ENCODE measurements at regions not wholly inside any gene's neighbourhood (a gene's known extent, or its start where the extent isn't known, plus 50 kb on each side); places are given as distances from the start of the nearest gene placed in this dataset.

GRCh38 chr1:238980053-238980452 lies 406.3 kb upstream of the CHRM3 start:
- no peaks in the 10 kb centered on the region for H3K27me3 ChIP-seq (ENCODE audit: control insufficient read depth in 2 of 2, insufficient read depth in 2 of 2, low read length in 2 of 2)
- no peak for TF ChIP-seq CTCF (IDR thresholded peaks at IDR 0.05; ENCODE audit: extremely low read depth in 1 of 2, insufficient read depth in 1 of 2, low read depth in 1 of 2, low read length in 2 of 2)
- no peak for TF ChIP-seq JUN (IDR thresholded peaks at IDR 0.05; ENCODE audit: borderline replicate concordance, insufficient read depth, insufficient read length, low read depth)
- TF ChIP-seq POLR2A (IDR thresholded peaks at IDR 0.05; ENCODE audit: low read depth, low read length): no peak
- TF ChIP-seq POLR2AphosphoS5 (IDR thresholded peaks at IDR 0.05; ENCODE audit: insufficient read depth, low read depth, low read length): no peak
- no peak for TF ChIP-seq MAX (IDR thresholded peaks at IDR 0.05; ENCODE audit: insufficient read depth, insufficient read length)
- TF ChIP-seq GATA2 (IDR thresholded peaks at IDR 0.05; ENCODE audit: insufficient read depth, insufficient read length, low read depth, low read length): no peak
- TF ChIP-seq FOS (IDR thresholded peaks at IDR 0.05; ENCODE audit: borderline replicate concordance, insufficient read depth, low read length): no peak
- TF ChIP-seq MYC (IDR thresholded peaks at IDR 0.05; ENCODE audit: low read depth, low read length): no peak
- TF ChIP-seq EZH2 (IDR thresholded peaks at IDR 0.05; ENCODE audit: borderline replicate concordance, low read depth, low read length, severe bottlenecking): no peak
- no peaks in the 10 kb centered on the region for H4K20me1 ChIP-seq (replicated peaks; ENCODE audit: control insufficient read depth, extremely low read depth, insufficient read depth, low read length)
- dilution Hi-C loops (cut with MboI; ENCODE audit: extremely low pct_ligation_motif_present, low sequenced_read_pairs): no loop called here
- H3K9me3 ChIP-seq (replicated peaks; ENCODE audit: control insufficient read depth, insufficient read depth, low read length): peaks cover 2% of the 10 kb centered on the region
- H3K36me3 ChIP-seq (ENCODE audit: control insufficient read depth in 2 of 2, extremely low read depth in 1 of 2, insufficient read depth in 2 of 2, low read length in 2 of 2): no peaks in the 10 kb centered on the region
- CTCF ChIA-PET: no interaction called here
- no peaks in the 10 kb centered on the region for H3K9me1 ChIP-seq (replicated peaks; ENCODE audit: control insufficient read depth, extremely low read depth, insufficient read depth, low read length)
- intact Hi-C loops (cut with micrococcal nuclease): no loop called here
- H3K9ac ChIP-seq (replicated peaks; ENCODE audit: extremely low read depth, insufficient read depth, low read length): no peak overlapping the region
- no peaks in the 10 kb centered on the region for H3K4me1 ChIP-seq (ENCODE audit: control insufficient read depth, extremely low read depth, insufficient read depth, low read length)
- POLR2A ChIA-PET: no interaction called here
- no peak overlapping the region for H3K27ac ChIP-seq (ENCODE audit: insufficient read depth, low read depth, low read length)
- DNase-seq (ENCODE audit: low read depth, low spot score): no peak
- H2AFZ ChIP-seq (ENCODE audit: low read depth, low read length): no peak overlapping the region
- H3K79me2 ChIP-seq (ENCODE audit: control insufficient read depth, insufficient read depth, low read length): no peaks in the 10 kb centered on the region
- no peak for FAIRE-seq
- H3K4me3 ChIP-seq (replicated peaks in 1 of 3; ENCODE audit: insufficient read depth in 1 of 3, low read depth in 1 of 3, low read length in 3 of 3): no peak overlapping the region
- no peak overlapping the region for H3K4me2 ChIP-seq (ENCODE audit: insufficient read depth, low read length)
- BruUV-seq (replicated peaks): no TSS peak

Measured in endothelial cell of umbilical vein (primary cell).